ENCODE measurements at regions not wholly inside any gene's neighbourhood (a gene's known extent, or its start where the extent isn't known, plus 50 kb on each side); places are given as distances from the start of the nearest gene placed in this dataset.
"Not testable (repeated sequence)": the region's sequence is repeated elsewhere in the genome, so short reads cannot be mapped to it uniquely, and the experiment has no call there.

GRCh38 chr9:42349181-42349580 is 165.7 kb downstream of the SPATA31A6 start:
- not testable (repeated sequence) for DNase-seq (ENCODE audit: low spot score); H3K27me3 ChIP-seq (ENCODE audit: insufficient read depth, poor library complexity, severe bottlenecking); H3K4me1 ChIP-seq (ENCODE audit: insufficient read depth, poor library complexity, severe bottlenecking); H3K36me3 ChIP-seq (ENCODE audit: low read depth); H3K4me3 ChIP-seq (ENCODE audit: severe bottlenecking); H3K9me3 ChIP-seq (ENCODE audit: severe bottlenecking); ATAC-seq (ENCODE audit: low read depth); H3K27ac ChIP-seq (ENCODE audit: poor library complexity, severe bottlenecking)

GRCh38 chr9:42350412-42350811 is 167.0 kb downstream of the SPATA31A6 start:
- H3K4me3 ChIP-seq (ENCODE audit: severe bottlenecking); ATAC-seq (ENCODE audit: low read depth); H3K27ac ChIP-seq (ENCODE audit: poor library complexity, severe bottlenecking); H3K9me3 ChIP-seq (ENCODE audit: severe bottlenecking); H3K4me1 ChIP-seq (ENCODE audit: insufficient read depth, poor library complexity, severe bottlenecking); H3K27me3 ChIP-seq (ENCODE audit: insufficient read depth, poor library complexity, severe bottlenecking); H3K36me3 ChIP-seq (ENCODE audit: low read depth); DNase-seq (ENCODE audit: low spot score): not testable (repeated sequence)

- not testable (repeated sequence) for H3K9me3 ChIP-seq (ENCODE audit: severe bottlenecking); H3K36me3 ChIP-seq (ENCODE audit: low read depth); H3K27ac ChIP-seq (ENCODE audit: poor library complexity, severe bottlenecking); ATAC-seq (ENCODE audit: low read depth); DNase-seq (ENCODE audit: low spot score); H3K4me1 ChIP-seq (ENCODE audit: insufficient read depth, poor library complexity, severe bottlenecking); H3K27me3 ChIP-seq (ENCODE audit: insufficient read depth, poor library complexity, severe bottlenecking); H3K4me3 ChIP-seq (ENCODE audit: severe bottlenecking)
Observed at GRCh38 chr9:42357604-42358373, 174.3 kb downstream of the SPATA31A6 start.

GRCh38 chr9:42358626-42359247 is 175.3 kb downstream of the SPATA31A6 start:
- not testable (repeated sequence) for H3K9me3 ChIP-seq (ENCODE audit: severe bottlenecking); ATAC-seq (ENCODE audit: low read depth); DNase-seq (ENCODE audit: low spot score)

GRCh38 chr9:42364410-42365243 is 181.2 kb downstream of the SPATA31A6 start:
- not testable (repeated sequence) for H3K9me3 ChIP-seq (ENCODE audit: severe bottlenecking); DNase-seq (ENCODE audit: low spot score); ATAC-seq (ENCODE audit: low read depth); H3K27ac ChIP-seq (ENCODE audit: poor library complexity, severe bottlenecking); H3K27me3 ChIP-seq (ENCODE audit: insufficient read depth, poor library complexity, severe bottlenecking); H3K4me3 ChIP-seq (ENCODE audit: severe bottlenecking); H3K4me1 ChIP-seq (ENCODE audit: insufficient read depth, poor library complexity, severe bottlenecking); H3K36me3 ChIP-seq (ENCODE audit: low read depth)

More at GRCh38 chr9:42358626-42359247, 175.3 kb downstream of the SPATA31A6 start:
- H3K27ac ChIP-seq (ENCODE audit: poor library complexity, severe bottlenecking); H3K27me3 ChIP-seq (ENCODE audit: insufficient read depth, poor library complexity, severe bottlenecking); H3K36me3 ChIP-seq (ENCODE audit: low read depth); H3K4me3 ChIP-seq (ENCODE audit: severe bottlenecking); H3K4me1 ChIP-seq (ENCODE audit: insufficient read depth, poor library complexity, severe bottlenecking): not testable (repeated sequence)

- not testable (repeated sequence) for H3K27me3 ChIP-seq (ENCODE audit: insufficient read depth, poor library complexity, severe bottlenecking); H3K4me1 ChIP-seq (ENCODE audit: insufficient read depth, poor library complexity, severe bottlenecking); H3K9me3 ChIP-seq (ENCODE audit: severe bottlenecking); DNase-seq (ENCODE audit: low spot score); H3K4me3 ChIP-seq (ENCODE audit: severe bottlenecking); H3K27ac ChIP-seq (ENCODE audit: poor library complexity, severe bottlenecking); H3K36me3 ChIP-seq (ENCODE audit: low read depth)
- peak; percentile 55 for ATAC-seq (ENCODE audit: low read depth)
Observed at GRCh38 chr9:42365244-42365945, 181.9 kb downstream of the SPATA31A6 start.

GRCh38 chr9:42368279-42368881 is 184.9 kb downstream of the SPATA31A6 start:
- not testable (repeated sequence) for H3K9me3 ChIP-seq (ENCODE audit: severe bottlenecking); ATAC-seq (ENCODE audit: low read depth); H3K4me1 ChIP-seq (ENCODE audit: insufficient read depth, poor library complexity, severe bottlenecking); DNase-seq (ENCODE audit: low spot score); H3K27ac ChIP-seq (ENCODE audit: poor library complexity, severe bottlenecking); H3K4me3 ChIP-seq (ENCODE audit: severe bottlenecking); H3K36me3 ChIP-seq (ENCODE audit: low read depth); H3K27me3 ChIP-seq (ENCODE audit: insufficient read depth, poor library complexity, severe bottlenecking)

GRCh38 chr9:42370172-42370571 is 186.7 kb downstream of the SPATA31A6 start:
- not testable (repeated sequence) for ATAC-seq (ENCODE audit: low read depth)

GRCh38 chr9:42371417-42371816 is 188.0 kb downstream of the SPATA31A6 start:
- not testable (repeated sequence) for H3K27me3 ChIP-seq (ENCODE audit: insufficient read depth, poor library complexity, severe bottlenecking); H3K27ac ChIP-seq (ENCODE audit: poor library complexity, severe bottlenecking); ATAC-seq (ENCODE audit: low read depth); DNase-seq (ENCODE audit: low spot score); H3K9me3 ChIP-seq (ENCODE audit: severe bottlenecking); H3K4me3 ChIP-seq (ENCODE audit: severe bottlenecking); H3K4me1 ChIP-seq (ENCODE audit: insufficient read depth, poor library complexity, severe bottlenecking); H3K36me3 ChIP-seq (ENCODE audit: low read depth)

More at GRCh38 chr9:42370172-42370571, 186.7 kb downstream of the SPATA31A6 start:
- DNase-seq (ENCODE audit: low spot score); H3K9me3 ChIP-seq (ENCODE audit: severe bottlenecking); H3K4me1 ChIP-seq (ENCODE audit: insufficient read depth, poor library complexity, severe bottlenecking); H3K27me3 ChIP-seq (ENCODE audit: insufficient read depth, poor library complexity, severe bottlenecking); H3K36me3 ChIP-seq (ENCODE audit: low read depth); H3K27ac ChIP-seq (ENCODE audit: poor library complexity, severe bottlenecking); H3K4me3 ChIP-seq (ENCODE audit: severe bottlenecking): not testable (repeated sequence)

- not testable (repeated sequence) for H3K4me3 ChIP-seq (ENCODE audit: severe bottlenecking)
Observed at GRCh38 chr9:42377530-42378417, 194.3 kb downstream of the SPATA31A6 start.

More at GRCh38 chr9:42377530-42378417, 194.3 kb downstream of the SPATA31A6 start:
- not testable (repeated sequence) for H3K9me3 ChIP-seq (ENCODE audit: severe bottlenecking); ATAC-seq (ENCODE audit: low read depth); DNase-seq (ENCODE audit: low spot score); H3K27me3 ChIP-seq (ENCODE audit: insufficient read depth, poor library complexity, severe bottlenecking); H3K36me3 ChIP-seq (ENCODE audit: low read depth); H3K27ac ChIP-seq (ENCODE audit: poor library complexity, severe bottlenecking); H3K4me1 ChIP-seq (ENCODE audit: insufficient read depth, poor library complexity, severe bottlenecking)
